Endothelial cell (in vitro differentiated cells): ENCODE measurements at regions not wholly inside any gene's neighbourhood (a gene's known extent, or its start where the extent isn't known, plus 50 kb on each side); places are given as distances from the start of the nearest gene placed in this dataset.

Experiments used
- DNase-seq: peaks from one replicate; pipeline ENCODE4 v3.0.0; 2021; ENCODE audit warnings: low spot score
- H3K27ac Mint-ChIP-seq: one replicate; pipeline ENCODE4 v1.8.0; 2021; ENCODE audit warnings: mixed read lengths, inconsistent platforms; ENCODE audit not compliant: unreplicated experiment
- H3K27me3 Mint-ChIP-seq: one replicate; pipeline ENCODE4 v1.8.0; 2021; ENCODE audit warnings: mild to moderate bottlenecking, moderate library complexity, mixed read lengths, inconsistent platforms; ENCODE audit not compliant: unreplicated experiment
- H3K36me3 Mint-ChIP-seq: one replicate; pipeline ENCODE4 v1.8.0; 2021; ENCODE audit warnings: mild to moderate bottlenecking, low read depth, mixed read lengths, inconsistent platforms; ENCODE audit not compliant: unreplicated experiment
- H3K4me1 Mint-ChIP-seq: one replicate; pipeline ENCODE4 v1.8.0; 2021; ENCODE audit warnings: mild to moderate bottlenecking, mixed read lengths, inconsistent platforms; ENCODE audit not compliant: unreplicated experiment
- H3K4me3 Mint-ChIP-seq: one replicate; pipeline ENCODE4 v1.8.0; 2021; ENCODE audit warnings: mild to moderate bottlenecking, mixed read lengths, inconsistent platforms; ENCODE audit not compliant: unreplicated experiment
- H3K9me3 Mint-ChIP-seq: one replicate; pipeline ENCODE4 v1.8.0; 2021; ENCODE audit warnings: mixed read lengths, inconsistent platforms; ENCODE audit not compliant: unreplicated experiment
- TF ChIP-seq, protein P1 (sequence below): fragments of 200-600 bp; sonication (generic); IDR thresholded peaks from one replicate; pipeline ENCODE4 v1.5.0; 2021; ENCODE audit warnings: antibody characterized with exemption; ENCODE audit not compliant: unreplicated experiment

DNA sequence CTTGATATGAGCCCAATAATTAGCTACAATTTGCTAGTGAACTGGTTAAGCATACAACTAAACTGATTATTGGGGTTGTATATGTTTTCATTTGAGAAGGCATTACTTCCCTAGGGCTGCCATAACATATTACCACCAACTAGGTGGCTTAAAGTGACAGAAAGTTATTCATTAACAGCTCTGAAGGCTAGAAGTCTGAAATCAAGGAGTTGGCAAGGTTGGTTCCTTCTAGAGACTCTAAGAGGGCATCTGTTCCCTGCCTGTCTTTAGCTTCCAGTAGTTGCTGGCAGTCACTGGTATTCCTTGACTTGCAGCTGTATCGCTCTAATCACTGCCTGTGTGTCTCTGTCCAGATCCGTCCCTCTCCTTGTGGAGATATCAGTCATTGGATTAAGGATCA is 86.3 kb downstream of the LHX9 start:
- TF ChIP-seq, protein P1, sequence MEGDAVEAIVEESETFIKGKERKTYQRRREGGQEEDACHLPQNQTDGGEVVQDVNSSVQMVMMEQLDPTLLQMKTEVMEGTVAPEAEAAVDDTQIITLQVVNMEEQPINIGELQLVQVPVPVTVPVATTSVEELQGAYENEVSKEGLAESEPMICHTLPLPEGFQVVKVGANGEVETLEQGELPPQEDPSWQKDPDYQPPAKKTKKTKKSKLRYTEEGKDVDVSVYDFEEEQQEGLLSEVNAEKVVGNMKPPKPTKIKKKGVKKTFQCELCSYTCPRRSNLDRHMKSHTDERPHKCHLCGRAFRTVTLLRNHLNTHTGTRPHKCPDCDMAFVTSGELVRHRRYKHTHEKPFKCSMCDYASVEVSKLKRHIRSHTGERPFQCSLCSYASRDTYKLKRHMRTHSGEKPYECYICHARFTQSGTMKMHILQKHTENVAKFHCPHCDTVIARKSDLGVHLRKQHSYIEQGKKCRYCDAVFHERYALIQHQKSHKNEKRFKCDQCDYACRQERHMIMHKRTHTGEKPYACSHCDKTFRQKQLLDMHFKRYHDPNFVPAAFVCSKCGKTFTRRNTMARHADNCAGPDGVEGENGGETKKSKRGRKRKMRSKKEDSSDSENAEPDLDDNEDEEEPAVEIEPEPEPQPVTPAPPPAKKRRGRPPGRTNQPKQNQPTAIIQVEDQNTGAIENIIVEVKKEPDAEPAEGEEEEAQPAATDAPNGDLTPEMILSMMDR = no peak
- no peak overlapping the region for H3K4me3 Mint-ChIP-seq
- no peaks in the 10 kb centered on the region for H3K9me3 Mint-ChIP-seq
- H3K27ac Mint-ChIP-seq = no peak overlapping the region
- DNase-seq = no peak
- no peaks in the 10 kb centered on the region for H3K4me1 Mint-ChIP-seq
- no peaks in the 10 kb centered on the region for H3K27me3 Mint-ChIP-seq
- no peaks in the 10 kb centered on the region for H3K36me3 Mint-ChIP-seq

DNA sequence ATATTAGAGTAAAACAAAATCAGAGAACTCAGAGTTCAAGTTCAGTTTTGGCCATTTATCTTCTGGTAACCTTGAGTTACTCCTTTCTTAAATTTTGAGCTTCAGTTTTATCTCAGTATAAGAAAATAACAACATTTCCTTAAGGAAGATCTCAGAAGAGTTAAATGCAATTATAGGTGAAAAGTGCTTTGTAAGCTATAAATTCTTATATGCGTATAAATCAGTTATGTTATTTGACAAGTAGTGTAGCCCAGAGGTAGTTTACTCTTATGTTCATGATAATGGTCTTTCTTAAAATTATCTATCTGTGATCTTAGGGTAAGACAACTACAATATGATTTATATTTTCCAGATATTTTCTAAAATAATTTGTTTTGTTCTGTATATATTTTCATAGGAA is 89.8 kb downstream of the LHX9 start:
- TF ChIP-seq, protein P1 = no peak
- Mint-ChIP-seq H3K27me3 (no peaks in the 10 kb centered on the region), H3K9me3 (no peaks in the 10 kb centered on the region), H3K4me1 (no peaks in the 10 kb centered on the region), H3K27ac (no peak overlapping the region), H3K4me3 (no peak overlapping the region), H3K36me3 (no peaks in the 10 kb centered on the region)
- DNase-seq = no peak

DNA sequence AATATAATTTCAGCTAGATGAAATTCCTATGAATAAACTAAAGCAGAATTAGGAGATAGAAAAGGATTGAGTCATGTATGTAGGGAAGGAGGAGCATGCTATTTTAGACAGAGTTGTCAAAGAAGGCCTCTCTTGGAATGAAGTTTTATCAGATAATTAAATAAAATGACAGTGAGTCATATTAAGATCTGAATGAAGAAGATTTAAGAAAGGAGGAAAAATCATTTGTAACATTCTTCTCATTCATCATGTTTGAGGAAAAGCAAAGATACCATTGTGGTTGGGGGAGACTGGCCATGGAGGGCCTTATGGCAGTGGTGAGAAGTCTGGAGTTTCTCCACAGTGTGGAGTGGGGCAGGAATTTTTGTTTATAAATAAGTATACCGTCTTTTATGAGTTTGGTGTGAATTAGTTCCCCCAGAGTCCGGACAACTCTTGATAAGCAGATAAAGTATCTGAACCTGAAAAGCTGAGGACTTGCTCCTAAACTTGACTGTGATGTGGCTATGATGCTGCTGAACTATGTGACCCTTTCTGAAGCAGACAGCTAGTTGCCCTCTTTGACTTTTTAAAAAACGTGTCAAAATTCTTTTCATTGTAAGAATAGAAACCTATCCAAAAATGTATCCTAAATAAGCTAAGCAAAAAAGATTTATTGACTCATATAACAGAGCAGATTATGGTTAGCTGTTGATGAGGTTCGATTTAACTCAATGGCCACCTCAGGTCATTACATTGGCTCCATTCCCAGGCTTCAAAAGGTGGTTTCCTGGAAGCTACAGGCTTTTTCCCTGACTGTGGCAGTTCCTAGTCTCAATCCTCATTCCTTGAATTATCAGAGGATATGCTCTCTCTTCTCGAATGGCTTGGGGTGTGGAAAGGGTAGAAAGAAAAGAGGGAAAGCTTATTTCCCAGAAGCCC is 90.8 kb downstream of the LHX9 start:
- no peak for DNase-seq
- no peak overlapping the region for H3K27ac Mint-ChIP-seq
- H3K36me3 Mint-ChIP-seq = no peaks in the 10 kb centered on the region
- no peaks in the 10 kb centered on the region for H3K9me3 Mint-ChIP-seq
- H3K4me3 Mint-ChIP-seq = no peak overlapping the region
- H3K27me3 Mint-ChIP-seq = no peaks in the 10 kb centered on the region
- H3K4me1 Mint-ChIP-seq = no peaks in the 10 kb centered on the region
- TF ChIP-seq, protein P1 = no peak

DNA sequence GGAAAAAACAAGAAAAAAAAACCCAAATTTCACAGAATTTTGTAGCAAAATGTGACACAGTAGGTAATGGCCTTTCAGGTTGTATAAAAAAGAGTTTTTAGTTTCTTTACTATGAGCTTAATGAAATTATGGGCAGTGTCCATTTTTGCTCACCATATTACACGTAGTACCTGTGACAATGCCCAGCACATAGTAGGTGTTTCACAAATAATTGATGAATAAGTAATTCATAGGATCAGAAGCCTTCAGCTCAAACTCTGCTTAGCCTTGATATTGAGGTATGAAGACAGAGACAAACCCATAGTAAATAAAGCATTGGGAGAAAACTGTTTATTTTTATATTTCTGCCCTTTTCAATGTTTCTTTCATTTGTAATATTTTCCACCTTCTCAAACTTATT is 97.2 kb downstream of the LHX9 start:
- Mint-ChIP-seq H3K4me1 (no peaks in the 10 kb centered on the region), H3K9me3 (no peaks in the 10 kb centered on the region), H3K4me3 (no peak overlapping the region), H3K27ac (no peak overlapping the region), H3K27me3 (no peaks in the 10 kb centered on the region), H3K36me3 (no peaks in the 10 kb centered on the region)
- TF ChIP-seq, protein P1 = no peak
- no peak for DNase-seq

DNA sequence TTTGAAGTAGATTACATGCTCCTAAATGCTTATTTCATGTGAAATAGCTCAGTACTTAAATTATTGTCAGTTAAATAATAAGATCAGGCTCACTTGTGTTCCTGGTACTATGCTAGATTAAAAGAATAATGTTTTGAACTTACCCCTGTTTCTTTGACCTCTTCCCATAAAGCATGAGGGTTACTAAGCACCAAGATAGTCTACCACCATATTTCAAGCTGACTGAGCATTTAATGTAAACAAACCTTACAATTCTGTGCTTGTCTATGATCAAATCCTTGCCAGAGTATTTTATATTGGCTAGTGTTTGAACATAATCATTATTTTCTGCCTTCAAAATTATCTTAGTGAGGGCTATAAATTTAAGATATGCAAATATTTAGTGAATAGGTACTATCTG is 98.1 kb downstream of the LHX9 start:
- peaks cover 2% of the 10 kb centered on the region for H3K27me3 Mint-ChIP-seq
- H3K9me3 Mint-ChIP-seq = no peaks in the 10 kb centered on the region
- H3K36me3 Mint-ChIP-seq = no peaks in the 10 kb centered on the region
- no peak overlapping the region for H3K27ac Mint-ChIP-seq
- DNase-seq = no peak
- H3K4me3 Mint-ChIP-seq = no peak overlapping the region
- H3K4me1 Mint-ChIP-seq = no peaks in the 10 kb centered on the region
- TF ChIP-seq, protein P1 = no peak
